Fibroblast of mammary gland (primary cell): ENCODE measurements at regions not wholly inside any gene's neighbourhood (a gene's known extent, or its start where the extent isn't known, plus 50 kb on each side); places are given as distances from the start of the nearest gene placed in this dataset.

ENCODE experiments used
- DNase-seq: peaks from one replicate; pipeline ENCODE4 v3.0.0-alpha.2; 2010; ENCODE audit warnings: low read depth
- H3K4me3 ChIP-seq: 2 replicates; pipeline ENCODE4 v1.5.1; 2011; ENCODE audit warnings: low read depth, mild to moderate bottlenecking, low read length, moderate library complexity; ENCODE audit not compliant: control insufficient read depth
- TF ChIP-seq, protein P1 (sequence below): conservative IDR thresholded peaks from 2 replicates; pipeline ENCODE4 v1.5.1; 2011; ENCODE audit warnings: low read depth, low read length, inconsistent platforms; ENCODE audit not compliant: control insufficient read depth, insufficient read depth

DNA sequence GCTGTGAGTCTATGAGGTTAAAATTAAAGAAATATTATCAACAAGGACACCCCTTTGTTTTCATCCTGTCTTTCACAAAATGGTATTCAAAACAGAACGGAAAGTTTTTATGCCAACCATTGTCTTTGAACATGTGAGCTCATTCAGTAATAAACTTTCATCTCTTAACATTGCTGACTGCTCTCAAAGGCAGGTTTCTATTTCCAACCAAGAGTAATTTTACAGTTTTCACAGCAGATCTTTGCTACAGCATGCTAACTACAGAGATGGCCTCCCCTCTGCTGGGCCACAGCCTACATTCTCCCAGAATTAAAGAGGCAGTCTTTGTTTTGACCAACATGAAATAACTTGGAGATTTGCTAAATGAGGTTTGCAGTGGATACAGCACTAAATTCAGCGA is 101.5 kb downstream of the DMRT2 start:
- no peak for DNase-seq
- H3K4me3 ChIP-seq: no peak overlapping the region
- TF ChIP-seq, protein P1, sequence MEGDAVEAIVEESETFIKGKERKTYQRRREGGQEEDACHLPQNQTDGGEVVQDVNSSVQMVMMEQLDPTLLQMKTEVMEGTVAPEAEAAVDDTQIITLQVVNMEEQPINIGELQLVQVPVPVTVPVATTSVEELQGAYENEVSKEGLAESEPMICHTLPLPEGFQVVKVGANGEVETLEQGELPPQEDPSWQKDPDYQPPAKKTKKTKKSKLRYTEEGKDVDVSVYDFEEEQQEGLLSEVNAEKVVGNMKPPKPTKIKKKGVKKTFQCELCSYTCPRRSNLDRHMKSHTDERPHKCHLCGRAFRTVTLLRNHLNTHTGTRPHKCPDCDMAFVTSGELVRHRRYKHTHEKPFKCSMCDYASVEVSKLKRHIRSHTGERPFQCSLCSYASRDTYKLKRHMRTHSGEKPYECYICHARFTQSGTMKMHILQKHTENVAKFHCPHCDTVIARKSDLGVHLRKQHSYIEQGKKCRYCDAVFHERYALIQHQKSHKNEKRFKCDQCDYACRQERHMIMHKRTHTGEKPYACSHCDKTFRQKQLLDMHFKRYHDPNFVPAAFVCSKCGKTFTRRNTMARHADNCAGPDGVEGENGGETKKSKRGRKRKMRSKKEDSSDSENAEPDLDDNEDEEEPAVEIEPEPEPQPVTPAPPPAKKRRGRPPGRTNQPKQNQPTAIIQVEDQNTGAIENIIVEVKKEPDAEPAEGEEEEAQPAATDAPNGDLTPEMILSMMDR: no peak

DNA sequence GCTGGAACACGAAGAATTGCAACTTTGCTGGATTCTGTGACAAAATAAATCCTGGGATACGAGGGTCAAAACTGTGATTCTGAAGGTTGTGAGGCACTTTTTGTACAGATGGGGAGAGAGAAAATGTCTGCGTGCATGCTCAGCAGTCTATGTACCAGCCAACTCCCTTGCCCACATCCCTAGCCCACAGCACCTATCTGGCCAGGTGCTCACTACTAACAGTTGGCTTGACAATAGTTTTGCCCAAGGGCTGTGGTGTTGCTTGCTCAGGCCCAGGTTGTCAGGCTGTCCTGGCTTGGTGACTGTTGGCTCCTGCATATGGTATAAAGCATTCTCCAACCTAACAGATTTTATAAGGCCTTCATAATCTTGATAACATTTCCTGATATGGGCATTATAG is 102.0 kb downstream of the DMRT2 start:
- TF ChIP-seq, protein P1: no peak
- no peak for DNase-seq

DNA sequence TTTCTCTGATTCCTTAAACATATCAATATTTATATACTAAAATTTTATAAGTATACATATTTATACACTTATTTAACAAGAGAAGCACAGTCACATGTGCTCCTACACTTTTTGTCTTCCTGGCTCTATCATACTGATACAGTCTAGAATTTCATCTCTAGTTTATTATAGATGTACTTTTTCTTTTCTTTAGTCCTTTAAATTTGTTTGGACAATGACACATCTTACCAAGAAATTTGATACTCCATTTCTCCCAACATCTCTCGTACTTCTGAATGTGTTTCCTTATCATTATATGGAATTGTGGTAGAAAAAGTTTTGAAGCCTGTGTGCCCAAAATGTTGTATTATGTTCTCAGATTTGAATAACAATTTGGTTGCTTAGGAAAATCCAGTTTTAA is 104.6 kb downstream of the DMRT2 start:
- H3K4me3 ChIP-seq: no peak overlapping the region
- TF ChIP-seq, protein P1: no peak
- DNase-seq: no peak

More for the DNA sequence above, 102.0 kb downstream of the DMRT2 start:
- H3K4me3 ChIP-seq: no peak overlapping the region

DNA sequence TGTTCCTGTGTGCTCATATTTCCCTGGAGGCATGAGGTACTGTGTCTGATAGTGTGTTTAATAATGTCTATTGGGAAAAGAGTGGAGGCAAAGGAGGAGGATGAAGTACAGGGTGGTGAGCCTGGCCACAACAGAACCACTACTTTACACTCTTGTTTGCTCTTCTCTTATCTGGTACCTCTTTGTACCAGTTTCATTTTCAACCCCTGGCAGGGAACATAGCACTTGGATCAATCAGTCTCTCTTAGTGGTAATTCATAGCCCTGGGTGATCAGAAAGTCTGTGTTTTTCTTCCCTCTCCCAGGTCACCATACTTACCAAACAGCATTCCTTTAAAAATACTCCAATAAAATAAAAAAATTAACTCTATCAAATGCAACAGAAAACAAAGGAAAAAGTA is 105.4 kb downstream of the DMRT2 start:
- TF ChIP-seq, protein P1: no peak
- DNase-seq: no peak
- H3K4me3 ChIP-seq: no peak overlapping the region

DNA sequence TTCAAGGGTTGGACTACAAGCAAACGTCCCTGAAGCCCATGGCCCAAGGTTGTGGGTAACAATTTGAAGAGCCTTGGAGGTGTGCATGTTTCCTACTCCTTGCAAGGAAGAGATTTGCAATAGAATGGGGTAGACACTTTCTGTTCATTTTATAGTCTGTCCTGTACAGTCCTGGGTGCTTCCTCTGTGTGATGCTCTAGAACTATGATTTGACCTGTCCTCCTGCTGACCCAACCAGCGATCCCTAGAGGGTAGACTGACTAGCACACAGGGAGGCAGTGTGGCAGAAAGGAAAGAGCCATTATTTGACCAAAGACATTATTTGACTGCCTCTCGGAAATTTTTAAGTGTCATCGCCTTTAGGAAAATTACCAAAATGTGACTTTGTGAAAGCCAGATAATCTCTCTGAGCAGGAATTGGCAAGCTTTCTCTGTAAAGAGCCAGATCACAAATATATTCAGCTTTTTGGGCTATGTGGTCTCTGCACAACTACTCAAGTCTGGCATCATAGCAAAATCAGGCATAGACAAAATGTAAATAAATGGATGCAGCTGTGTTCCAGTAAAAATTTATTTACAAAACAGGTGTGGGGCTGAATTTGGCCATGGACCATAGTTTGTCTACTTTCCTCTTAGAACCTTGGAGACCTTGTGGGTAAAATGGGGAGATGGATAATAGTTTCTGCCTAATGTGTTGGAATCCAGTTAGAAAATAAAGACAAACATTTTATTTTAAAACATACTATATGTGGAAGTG is 106.8 kb downstream of the DMRT2 start:
- TF ChIP-seq, protein P1: no peak
- no peak overlapping the region for H3K4me3 ChIP-seq
- no peak for DNase-seq

DNA sequence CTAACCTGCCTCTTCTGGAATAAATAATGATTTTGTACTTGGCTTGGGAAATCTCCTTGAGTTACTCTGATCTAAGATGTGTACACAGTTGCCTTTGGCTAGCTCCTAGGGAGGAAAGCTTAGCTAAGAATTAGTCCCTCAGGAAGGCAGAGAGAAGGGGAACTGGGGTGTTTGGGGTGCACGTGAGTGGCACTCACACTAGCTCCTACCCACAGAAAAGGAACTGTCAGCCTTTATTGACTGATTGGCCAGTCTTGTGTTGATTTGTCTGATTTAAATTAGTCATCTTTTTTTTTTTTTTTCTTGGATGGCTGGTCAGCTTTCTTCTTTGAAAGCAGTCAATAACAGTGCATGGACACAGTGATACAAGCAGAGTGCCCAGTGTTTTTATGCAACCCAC is 107.7 kb downstream of the DMRT2 start:
- DNase-seq: no peak
- H3K4me3 ChIP-seq: no peak overlapping the region
- TF ChIP-seq, protein P1: no peak
